ENCODE measurements at regions not wholly inside any gene's neighbourhood (a gene's known extent, or its start where the extent isn't known, plus 50 kb on each side); places are given as distances from the start of the nearest gene placed in this dataset.
"Not testable (repeated sequence)": the region's sequence is repeated elsewhere in the genome, so short reads cannot be mapped to it uniquely, and the experiment has no call there.

- no peak for DNase-seq
Observed at GRCh38 chr3:6467186-6467585, 393.7 kb upstream of the GRM7 start.

GRCh38 chr3:6468589-6468988, 392.3 kb upstream of the GRM7 start:
- no peak for DNase-seq

GRCh38 chr3:6471744-6472143, 389.2 kb upstream of the GRM7 start:
- DNase-seq = no peak

- not testable (repeated sequence) for DNase-seq
Observed at GRCh38 chr3:6490487-6491327, 370.2 kb upstream of the GRM7 start.

GRCh38 chr3:6491768-6492167, 369.1 kb upstream of the GRM7 start:
- DNase-seq = no peak

- DNase-seq = no peak
Observed at GRCh38 chr3:6492306-6492705, 368.6 kb upstream of the GRM7 start.

- DNase-seq = not testable (repeated sequence)
Observed at GRCh38 chr3:6498944-6499343, 362.0 kb upstream of the GRM7 start.

GRCh38 chr3:6504347-6504746, 356.6 kb upstream of the GRM7 start:
- DNase-seq = peak; percentile 59

- DNase-seq = no peak
Observed at GRCh38 chr3:6504834-6505233, 356.1 kb upstream of the GRM7 start.

- DNase-seq = no peak
Observed at GRCh38 chr3:6508410-6508759, 352.5 kb upstream of the GRM7 start.

GRCh38 chr3:6509576-6509975, 351.3 kb upstream of the GRM7 start:
- no peak for DNase-seq

- DNase-seq = no peak
Observed at GRCh38 chr3:6510713-6511112, 350.2 kb upstream of the GRM7 start.

- peak; percentile 93 for DNase-seq
Observed at GRCh38 chr3:6512172-6512800, 348.6 kb upstream of the GRM7 start.

GRCh38 chr3:6516143-6516542, 344.8 kb upstream of the GRM7 start:
- DNase-seq = peak; percentile 6

GRCh38 chr3:6516694-6517093, 344.2 kb upstream of the GRM7 start:
- no peak for DNase-seq

- no peak for DNase-seq
Observed at GRCh38 chr3:6518709-6519345, 342.1 kb upstream of the GRM7 start.

GRCh38 chr3:6521369-6522113, 339.4 kb upstream of the GRM7 start:
- no peak for DNase-seq

- no peak for DNase-seq
Observed at GRCh38 chr3:6522191-6522590, 338.7 kb upstream of the GRM7 start.

- no peak for DNase-seq
Observed at GRCh38 chr3:6523043-6523442, 337.9 kb upstream of the GRM7 start.

GRCh38 chr3:6524479-6524878, 336.4 kb upstream of the GRM7 start:
- DNase-seq = no peak

- no peak for DNase-seq
Observed at GRCh38 chr3:6526321-6526720, 334.6 kb upstream of the GRM7 start.

GRCh38 chr3:6526861-6527260, 334.1 kb upstream of the GRM7 start:
- no peak for DNase-seq

- no peak for DNase-seq
Observed at GRCh38 chr3:6528951-6529350, 332.0 kb upstream of the GRM7 start.

All from NCI-H69 (cell line).